Parathyroid adenoma (tissue), 2 donors: ENCODE measurements at regions not wholly inside any gene's neighbourhood (a gene's known extent, or its start where the extent isn't known, plus 50 kb on each side); places are given as distances from the start of the nearest gene placed in this dataset.

Experiments
- H2AFZ ChIP-seq: fragments of 300-600 bp; sonication (generic); one replicate; pipeline ENCODE4 v1.7.0; 2017; ENCODE audit warnings: antibody characterized with exemption, mild to moderate bottlenecking
- H3K27ac ChIP-seq: fragments of 300-600 bp; sonication (generic); one replicate; pipeline ENCODE4 v1.7.0; 2017
- H3K27me3 ChIP-seq: fragments of 300-600 bp; sonication (generic); one replicate; pipeline ENCODE4 v1.7.0; 2017; ENCODE audit warnings: low read length; ENCODE audit not compliant: control insufficient read depth, insufficient read depth
- H3K36me3 ChIP-seq: fragments of 300-600 bp; sonication (generic); one replicate; pipeline ENCODE4 v1.7.0; 2017; ENCODE audit warnings: low read length; ENCODE audit not compliant: control insufficient read depth, insufficient read depth
- H3K4me1 ChIP-seq: fragments of 300-600 bp; sonication (generic); one replicate; pipeline ENCODE4 v1.7.0; 2017; ENCODE audit warnings: control low read depth
- H3K4me2 ChIP-seq: fragments of 300-600 bp; sonication (generic); one replicate; pipeline ENCODE4 v1.7.0; 2017; ENCODE audit warnings: low read length
- H3K4me3 ChIP-seq: fragments of 300-600 bp; sonication (generic); one replicate; pipeline ENCODE4 v1.7.0; 2017; ENCODE audit warnings: low read depth, low read length
- H3K79me2 ChIP-seq: fragments of 300-600 bp; sonication (generic); one replicate; pipeline ENCODE4 v1.7.0; 2017; ENCODE audit warnings: control low read depth
- H3K9ac ChIP-seq: fragments of 300-600 bp; sonication (generic); one replicate; pipeline ENCODE4 v1.7.0; 2017; ENCODE audit warnings: mild to moderate bottlenecking
- H3K9me3 ChIP-seq: fragments of 300-600 bp; sonication (generic); one replicate; pipeline ENCODE4 v1.7.0; 2017; ENCODE audit warnings: low read length; ENCODE audit not compliant: control insufficient read depth
- CTCF ChIP-seq: fragments of 300-600 bp; sonication (generic); IDR thresholded peaks from one replicate; pipeline ENCODE4 v1.7.0; 2017; ENCODE audit warnings: antibody characterized with exemption, mild to moderate bottlenecking
- donor health status: primary hyperparathyroidism.

DNA sequence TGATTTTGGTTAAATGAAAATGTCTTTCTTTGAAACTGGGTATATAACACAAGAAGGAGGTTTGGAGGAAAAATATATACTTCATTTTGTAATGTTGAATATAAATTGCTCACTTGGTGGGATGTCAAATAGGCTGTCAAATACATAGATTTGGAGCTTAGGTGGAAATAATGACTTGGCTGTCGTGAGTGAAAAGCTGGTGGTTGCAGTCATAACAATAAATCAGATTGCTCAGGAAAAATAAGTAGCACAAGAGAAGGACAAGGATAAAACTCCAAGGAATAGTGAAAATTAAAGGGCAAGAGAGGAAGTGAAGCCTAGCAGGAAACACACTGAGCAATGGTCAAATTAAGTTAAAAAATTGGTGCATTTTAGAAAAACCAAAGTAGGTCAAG lies 253.0 kb upstream of the ANKRD50 start:
- Histone ChIP-seq H3K4me1 (no peaks in the 10 kb centered on the region), H3K4me3 (no peak overlapping the region), H3K36me3 (no peaks in the 10 kb centered on the region), H3K27ac (no peak overlapping the region), H3K4me2 (no peak overlapping the region), H2AFZ (no peak overlapping the region), H3K27me3 (no peaks in the 10 kb centered on the region), H3K9me3 (no peaks in the 10 kb centered on the region), H3K79me2 (no peaks in the 10 kb centered on the region), H3K9ac (no peak overlapping the region)
- no peak for TF ChIP-seq CTCF

DNA sequence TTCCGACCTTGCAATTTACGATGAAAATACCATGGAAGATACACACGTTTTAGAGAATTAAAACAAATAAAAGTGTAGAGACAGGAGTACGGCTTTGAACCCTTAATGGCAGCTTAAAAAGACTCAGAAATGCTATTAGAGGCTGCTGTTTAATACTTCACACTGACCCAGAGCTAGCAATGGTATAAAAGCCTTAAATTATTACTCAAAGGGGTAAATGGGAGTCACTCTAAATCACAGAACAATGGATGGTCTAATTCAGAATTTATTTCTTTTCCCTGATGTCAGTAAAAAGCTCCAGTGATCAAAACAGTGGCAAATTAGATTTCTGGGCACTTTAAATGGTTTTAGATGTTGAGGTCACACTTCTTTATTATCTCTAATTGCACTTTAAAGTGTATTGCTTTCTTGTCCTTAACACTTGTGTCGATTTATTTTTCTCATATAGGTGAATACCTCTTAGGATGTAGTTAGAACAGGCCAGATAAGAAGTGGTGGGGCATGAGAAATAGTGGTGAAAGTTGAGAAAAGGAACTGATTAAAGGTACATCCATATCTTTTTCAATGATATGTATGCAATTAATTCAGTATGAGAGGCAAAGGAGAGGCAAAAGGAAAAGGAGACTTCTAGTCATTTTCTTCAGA lies 252.4 kb upstream of the ANKRD50 start:
- no peaks in the 10 kb centered on the region for H3K9me3 ChIP-seq
- no peaks in the 10 kb centered on the region for H3K27me3 ChIP-seq
- H3K36me3 ChIP-seq, result no peaks in the 10 kb centered on the region
- no peak overlapping the region for H3K27ac ChIP-seq
- H3K79me2 ChIP-seq, result no peaks in the 10 kb centered on the region
- H3K4me3 ChIP-seq, result no peak overlapping the region
- no peak for TF ChIP-seq CTCF
- no peak overlapping the region for H3K9ac ChIP-seq
- H3K4me2 ChIP-seq, result no peak overlapping the region
- no peaks in the 10 kb centered on the region for H3K4me1 ChIP-seq
- H2AFZ ChIP-seq, result no peak overlapping the region

GRCh38 chr4:124964251-124964650 lies 251.7 kb upstream of the ANKRD50 start:
- H3K27me3 ChIP-seq, result no peaks in the 10 kb centered on the region
- H3K4me2 ChIP-seq, result no peak overlapping the region
- H3K27ac ChIP-seq, result no peak overlapping the region
- no peak overlapping the region for H2AFZ ChIP-seq
- no peak for TF ChIP-seq CTCF
- no peaks in the 10 kb centered on the region for H3K9me3 ChIP-seq
- no peak overlapping the region for H3K9ac ChIP-seq
- H3K36me3 ChIP-seq, result no peaks in the 10 kb centered on the region
- no peaks in the 10 kb centered on the region for H3K4me1 ChIP-seq
- no peak overlapping the region for H3K4me3 ChIP-seq
- H3K79me2 ChIP-seq, result no peaks in the 10 kb centered on the region

DNA sequence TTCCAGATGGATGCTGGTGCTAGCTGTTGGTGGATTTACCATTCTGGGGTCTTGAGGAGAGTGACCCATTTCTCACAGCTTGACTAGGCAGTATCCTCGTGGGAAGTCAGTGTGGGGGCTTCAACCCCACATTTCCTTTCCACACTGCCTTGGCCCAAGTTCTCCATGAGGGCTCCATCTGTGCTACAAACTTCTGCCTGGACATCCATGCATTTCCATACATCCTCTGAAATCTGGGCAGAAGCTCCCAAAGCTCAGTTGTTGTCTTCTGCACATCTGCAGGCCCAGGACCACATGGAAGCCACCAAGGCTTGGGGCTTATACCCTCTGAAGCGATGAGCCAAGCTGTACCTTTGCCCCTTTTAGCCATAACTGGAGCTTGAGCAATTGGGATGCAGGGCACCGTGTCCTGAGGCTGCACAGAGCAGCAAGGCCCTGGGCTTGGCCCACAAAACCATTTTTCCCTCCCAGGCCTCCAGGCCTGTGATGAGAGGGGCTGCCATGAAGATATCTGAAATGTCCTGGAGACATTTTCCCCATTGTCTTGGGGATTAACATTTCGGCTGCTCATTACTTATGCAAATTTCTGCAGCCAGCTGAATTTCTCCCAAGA lies 248.7 kb upstream of the ANKRD50 start:
- Histone ChIP-seq H2AFZ (no peak overlapping the region), H3K27ac (no peak overlapping the region), H3K79me2 (no peaks in the 10 kb centered on the region), H3K9ac (no peak overlapping the region), H3K36me3 (no peaks in the 10 kb centered on the region), H3K4me3 (no peak overlapping the region), H3K4me2 (no peak overlapping the region), H3K4me1 (no peaks in the 10 kb centered on the region), H3K27me3 (no peaks in the 10 kb centered on the region), H3K9me3 (no peaks in the 10 kb centered on the region)
- TF ChIP-seq CTCF, result no peak

DNA sequence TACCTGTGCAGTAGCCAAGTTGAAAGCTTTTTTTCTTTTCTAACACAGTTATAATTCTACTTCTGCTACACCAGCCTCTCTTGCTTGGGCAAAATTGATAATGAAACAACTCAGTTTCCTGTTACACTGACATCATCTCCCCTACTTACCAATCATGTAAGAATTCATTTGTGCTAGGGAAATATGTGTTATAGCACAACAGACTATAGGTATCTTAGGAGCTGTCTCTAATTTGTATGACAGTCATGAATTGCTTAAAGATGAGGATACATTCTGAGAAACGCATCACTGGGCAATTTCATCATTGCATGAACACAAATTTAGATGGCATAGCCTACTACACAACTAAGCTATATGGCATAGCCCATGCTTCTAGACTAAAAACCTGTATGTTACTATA lies 246.3 kb upstream of the ANKRD50 start:
- Histone ChIP-seq H3K27ac (no peak overlapping the region), H2AFZ (no peak overlapping the region), H3K9ac (no peak overlapping the region), H3K4me2 (no peak overlapping the region), H3K9me3 (no peaks in the 10 kb centered on the region), H3K79me2 (no peaks in the 10 kb centered on the region), H3K4me1 (no peaks in the 10 kb centered on the region), H3K36me3 (no peaks in the 10 kb centered on the region), H3K27me3 (no peaks in the 10 kb centered on the region), H3K4me3 (no peak overlapping the region)
- TF ChIP-seq CTCF, result no peak
